GM18520 (cell line): ENCODE measurements at regions not wholly inside any gene's neighbourhood (a gene's known extent, or its start where the extent isn't known, plus 50 kb on each side); places are given as distances from the start of the nearest gene placed in this dataset.
"Not testable (repeated sequence)": the region's sequence is repeated elsewhere in the genome, so short reads cannot be mapped to it uniquely, and the experiment has no call there.

Experiments used
- ATAC-seq: cut with Tn5 transposase; IDR thresholded peaks from one replicate; pipeline ENCODE4 v1.9.1; 2021; ENCODE audit not compliant: unreplicated experiment

DNA sequence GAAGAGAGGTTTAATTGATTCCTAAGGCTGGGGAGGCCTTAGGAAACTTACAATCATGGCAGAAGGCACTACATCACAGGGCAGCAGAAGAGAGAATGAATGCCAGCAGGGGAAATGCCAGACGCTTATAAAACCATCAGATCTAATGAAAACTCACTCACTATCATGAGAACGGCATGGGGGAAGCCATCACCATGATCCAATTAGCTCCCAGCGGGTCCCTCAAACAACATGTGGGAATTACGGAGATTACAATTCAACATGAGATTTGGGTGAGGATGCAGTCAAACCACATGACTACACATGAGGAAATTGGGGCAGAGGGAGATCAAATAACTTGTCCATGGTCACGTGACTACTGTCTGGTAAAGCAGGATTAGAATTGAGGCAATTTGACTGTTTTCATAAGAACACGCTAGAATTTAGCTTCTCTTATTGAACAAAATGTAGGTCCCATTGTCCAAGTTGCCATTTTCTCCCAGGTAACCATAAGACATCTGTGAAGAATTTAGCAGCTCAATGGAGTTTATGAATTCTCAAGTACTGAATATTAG is 445.1 kb upstream of the CDH20 start:
- no peak for ATAC-seq

DNA sequence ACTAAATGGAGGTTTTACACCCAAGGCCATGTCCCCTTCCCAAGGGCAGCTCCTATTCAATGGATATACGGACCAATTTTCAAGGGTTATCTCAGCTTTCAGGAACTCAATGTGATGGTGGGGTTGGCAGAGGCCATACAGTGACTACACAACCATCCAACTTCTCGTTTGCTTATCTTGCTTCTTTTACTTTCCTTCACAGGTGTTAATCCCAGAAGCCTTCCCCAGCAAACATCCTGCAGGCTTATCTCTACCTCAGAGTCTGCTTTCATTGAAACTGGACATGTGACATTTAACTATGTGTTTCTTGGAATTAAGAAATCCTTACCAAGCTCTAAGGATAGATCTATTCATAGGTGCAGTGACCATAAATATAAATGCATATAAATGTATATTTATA is 443.8 kb upstream of the CDH20 start:
- ATAC-seq = no peak

DNA sequence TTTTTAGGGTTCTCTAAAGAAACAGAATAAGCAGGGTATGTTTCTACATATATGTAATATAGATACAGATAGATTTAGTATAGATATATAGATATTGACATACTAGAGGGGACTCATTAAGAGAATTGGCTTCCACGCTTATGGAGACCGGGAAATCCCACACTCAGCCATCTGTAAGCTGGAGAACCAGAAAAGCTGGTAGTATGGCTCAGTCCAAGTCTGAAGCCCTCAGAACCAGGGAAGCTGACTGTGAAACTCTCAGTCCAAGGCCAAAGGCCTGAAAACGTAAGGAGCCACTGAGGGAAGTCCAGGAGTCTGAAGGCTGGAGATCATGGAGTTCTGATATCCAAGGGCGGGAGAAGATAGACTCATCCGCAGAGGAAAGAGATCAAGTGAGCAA is 441.3 kb upstream of the CDH20 start:
- no peak for ATAC-seq

DNA sequence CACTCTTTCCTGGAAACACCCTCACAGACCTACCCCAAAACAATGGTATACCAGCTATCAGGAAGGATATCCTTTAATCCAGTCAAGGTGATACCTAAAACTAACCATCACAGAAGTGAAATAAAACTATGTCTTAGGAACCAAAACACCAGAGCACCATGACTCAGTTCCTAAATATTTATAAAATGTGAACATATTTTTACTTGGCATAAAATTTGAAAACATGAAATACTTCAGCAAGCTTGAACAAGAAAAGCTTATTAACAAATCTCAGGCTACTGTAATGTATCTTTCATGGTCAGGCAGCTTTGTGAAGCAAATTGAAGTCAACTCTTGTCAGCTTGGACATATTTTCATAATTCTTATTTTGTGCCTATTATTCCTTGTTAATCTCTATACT is 440.8 kb upstream of the CDH20 start:
- ATAC-seq = no peak

DNA sequence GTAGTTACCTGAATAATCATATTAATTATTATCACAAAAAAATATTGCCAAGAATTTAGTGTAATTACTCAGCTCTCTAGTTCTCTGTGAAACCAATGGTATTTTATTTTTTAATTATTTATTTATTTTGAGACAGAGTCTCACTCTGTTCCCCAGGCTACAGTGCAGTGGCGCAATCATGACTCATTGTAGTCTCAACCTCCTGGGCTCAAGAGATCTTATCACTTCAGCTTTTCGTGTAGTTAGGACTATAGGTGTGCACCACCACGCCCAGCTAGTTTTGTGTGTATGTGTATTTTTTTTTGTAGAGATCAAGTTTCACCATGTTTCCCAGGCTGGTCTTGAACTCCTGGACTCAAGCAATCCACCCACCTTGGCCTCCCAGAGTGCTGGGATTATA is 440.4 kb upstream of the CDH20 start:
- ATAC-seq = no peak

DNA sequence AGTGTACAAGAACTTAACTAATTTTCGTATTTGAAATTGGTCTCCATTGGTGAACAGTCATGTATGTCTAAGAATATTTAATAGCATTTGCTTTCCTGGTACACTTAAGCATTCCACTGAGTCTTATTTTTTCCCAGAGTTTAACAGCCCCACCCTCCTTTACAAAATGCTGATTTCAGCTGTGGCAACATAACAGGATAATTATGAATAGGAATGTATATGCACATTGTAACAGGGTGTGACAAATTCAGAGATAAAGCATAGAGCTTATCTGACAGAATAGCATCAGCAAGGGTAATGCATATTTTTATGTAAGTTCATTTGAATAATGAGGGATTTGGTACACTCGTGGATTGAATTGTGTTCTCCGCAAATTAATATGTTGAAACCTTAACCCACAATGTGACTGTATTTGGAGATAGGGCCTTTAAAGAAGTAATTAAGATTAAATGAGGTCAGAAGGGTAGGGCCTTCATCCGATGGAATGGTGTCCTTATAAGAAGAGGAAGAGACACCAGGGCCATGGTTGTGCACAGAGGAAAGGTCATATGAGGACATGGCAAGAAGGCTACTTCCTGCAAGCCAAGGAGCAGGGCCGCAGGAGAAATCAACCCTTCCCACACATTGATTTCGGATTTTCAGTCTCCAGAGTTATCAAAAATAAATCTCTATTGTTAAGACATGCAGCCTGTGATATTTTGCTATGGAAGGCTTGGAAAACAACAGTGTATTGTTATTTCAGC is 439.7 kb upstream of the CDH20 start:
- no peak for ATAC-seq

DNA sequence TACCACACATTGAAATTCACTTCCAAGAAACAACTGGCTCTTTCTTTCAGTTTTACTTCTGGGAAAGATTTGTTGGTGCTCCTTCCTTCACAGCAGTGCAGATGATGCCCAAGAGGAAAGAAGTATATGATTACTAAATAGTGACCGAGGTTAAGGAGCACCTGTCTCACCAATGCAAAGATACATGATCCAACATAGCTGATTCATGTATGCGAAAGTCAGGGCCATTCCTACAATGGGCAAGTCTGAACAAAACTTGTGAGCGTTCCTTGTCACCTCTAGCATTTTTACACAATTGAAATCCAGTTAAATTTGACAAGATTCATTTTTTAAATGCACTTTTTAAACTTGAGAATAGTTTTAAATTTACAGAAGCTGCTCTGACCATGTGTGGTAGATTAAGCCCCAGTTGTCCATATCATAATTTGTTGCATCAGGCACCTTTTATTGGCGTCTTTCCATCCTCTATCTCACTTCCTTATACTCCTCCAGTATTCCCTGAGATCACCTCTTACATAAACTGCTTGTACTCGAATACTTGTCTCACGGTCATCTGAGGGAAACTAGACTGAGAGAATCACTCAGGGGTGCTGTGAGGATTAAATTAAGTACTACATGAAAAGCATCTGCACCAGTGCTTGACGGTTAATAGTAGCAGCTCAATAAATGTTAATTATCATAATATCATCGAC is 438.8 kb upstream of the CDH20 start:
- ATAC-seq = no peak

DNA sequence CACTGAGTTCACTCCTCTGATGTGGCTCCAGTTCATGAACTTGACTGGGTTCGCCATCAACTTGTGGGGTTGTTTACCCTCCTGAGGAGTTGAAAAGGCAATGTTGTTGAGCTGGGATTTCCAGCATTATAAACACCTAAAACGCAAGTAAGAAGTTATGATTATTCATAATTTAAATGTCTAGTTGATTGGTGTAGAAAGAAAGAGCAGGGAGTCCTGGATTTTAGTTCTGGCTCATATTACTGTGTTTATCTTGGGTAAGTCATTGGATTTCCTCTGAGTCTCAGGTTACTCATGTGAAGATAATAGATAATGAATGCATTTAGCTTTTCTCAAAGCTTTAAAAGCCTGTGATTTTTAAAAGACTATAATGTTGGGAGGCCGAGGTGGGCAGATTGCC is 438.0 kb upstream of the CDH20 start:
- no peak for ATAC-seq

DNA sequence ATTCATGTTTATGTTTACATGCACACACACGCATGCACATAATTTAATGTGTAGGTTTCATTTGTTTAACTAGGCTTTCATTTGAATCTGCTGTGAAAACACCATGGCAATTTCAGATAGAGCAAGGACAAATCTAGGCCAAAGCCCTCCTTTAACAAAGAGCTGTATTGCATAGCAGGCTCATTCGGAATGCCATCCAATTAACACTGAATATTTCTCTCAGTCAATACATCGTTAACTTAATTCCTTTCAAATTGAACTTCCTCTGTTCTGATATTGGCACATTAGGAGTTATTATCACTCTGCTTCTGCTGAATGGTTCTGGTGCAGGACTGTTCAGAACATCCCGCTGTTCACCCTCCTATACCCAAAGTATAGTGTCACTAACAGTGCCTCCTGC is 435.1 kb upstream of the CDH20 start:
- no peak for ATAC-seq

DNA sequence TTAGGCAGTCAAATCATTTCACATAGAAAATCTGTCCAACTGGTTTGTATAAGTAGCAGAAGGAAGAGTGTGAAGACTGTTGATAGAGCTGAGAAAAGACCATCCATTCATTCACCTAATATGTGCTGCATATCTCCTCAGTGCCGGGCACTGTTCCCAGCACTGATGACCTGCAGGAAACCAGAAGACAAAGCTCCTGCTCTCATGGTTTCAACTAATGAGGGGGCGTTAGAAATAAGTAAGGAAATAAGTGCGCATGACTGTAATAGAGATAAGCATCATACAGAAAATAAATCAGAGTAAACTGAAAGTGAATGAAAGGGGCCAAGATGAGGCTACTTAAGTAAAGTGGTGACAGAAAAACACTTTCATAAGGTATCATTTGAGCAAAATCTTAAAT is 427.5 kb upstream of the CDH20 start:
- ATAC-seq = no peak

DNA sequence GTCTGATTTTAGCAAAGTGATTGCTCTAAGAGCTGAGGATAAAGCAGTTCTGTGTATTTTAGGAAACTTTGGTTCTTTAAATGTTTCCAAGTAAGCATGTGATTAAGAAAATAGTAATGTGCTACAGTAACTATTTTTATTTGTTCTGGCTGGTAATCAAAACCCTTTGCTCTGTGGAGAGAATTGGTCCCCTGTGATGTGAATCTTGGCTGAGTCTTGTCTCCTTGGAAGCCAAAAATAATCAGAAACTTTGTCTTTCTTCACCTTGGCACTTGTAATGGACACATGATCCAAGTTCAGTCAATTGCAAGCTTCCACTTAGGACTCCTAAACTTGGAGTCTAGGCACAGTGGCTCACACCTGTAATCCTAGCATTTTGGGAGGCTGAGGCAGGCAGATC is 422.7 kb upstream of the CDH20 start:
- ATAC-seq = no peak

DNA sequence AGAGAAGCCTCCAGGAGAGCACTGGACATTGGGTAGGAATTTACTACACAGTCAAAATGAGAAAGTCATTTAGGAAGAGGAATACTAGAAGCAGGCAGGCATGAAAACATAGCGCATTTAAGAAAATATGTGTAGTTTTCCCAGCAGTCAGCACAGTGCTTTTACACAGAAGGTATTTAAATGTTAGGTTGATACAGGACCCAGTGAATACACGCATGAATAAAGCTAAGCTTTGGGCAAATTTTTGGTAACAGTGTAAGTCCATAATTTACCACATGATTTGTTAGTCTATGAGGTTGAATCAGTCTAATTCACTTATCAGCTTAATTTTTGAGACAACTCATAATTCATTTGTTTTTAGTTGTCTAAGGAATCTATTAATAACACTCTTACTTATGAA is 421.7 kb upstream of the CDH20 start:
- ATAC-seq = no peak

DNA sequence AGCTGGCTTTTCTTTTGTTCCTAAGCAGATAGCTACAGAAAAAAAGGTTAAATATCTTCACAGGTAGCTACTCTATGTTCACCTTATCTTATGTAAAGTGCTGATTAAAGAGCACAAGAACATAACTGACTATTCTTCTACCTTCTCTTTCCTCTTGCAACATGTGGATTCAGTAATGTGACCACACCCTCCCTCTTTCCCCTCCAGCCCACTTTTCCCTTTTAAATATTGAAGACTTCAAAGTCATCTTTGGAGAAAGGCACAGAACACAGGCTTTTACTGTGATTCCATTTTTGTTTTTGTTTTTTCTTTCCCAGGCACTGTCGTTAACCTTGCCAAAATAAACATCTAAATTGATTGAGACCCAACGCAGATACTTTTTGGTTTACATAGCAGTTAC is 418.1 kb upstream of the CDH20 start:
- no peak for ATAC-seq

DNA sequence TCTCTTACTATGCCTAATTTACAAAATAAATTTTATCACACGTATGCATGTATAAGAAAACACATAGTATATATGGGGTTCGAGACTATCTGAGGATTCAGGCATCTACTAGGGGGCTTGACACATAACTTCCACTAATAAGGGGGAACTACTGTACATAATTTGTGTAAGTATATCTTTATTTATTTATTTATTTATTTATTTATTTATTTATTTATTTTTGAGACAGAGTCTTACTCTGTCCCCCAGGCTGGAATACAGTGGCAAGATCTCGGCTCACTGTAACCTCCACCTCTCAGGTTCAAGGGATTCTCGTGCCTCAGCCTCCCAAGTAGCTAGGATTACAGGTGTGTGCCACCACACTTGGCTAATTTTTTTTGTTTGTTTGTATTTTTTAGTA is 414.4 kb upstream of the CDH20 start:
- ATAC-seq = not testable (repeated sequence)

DNA sequence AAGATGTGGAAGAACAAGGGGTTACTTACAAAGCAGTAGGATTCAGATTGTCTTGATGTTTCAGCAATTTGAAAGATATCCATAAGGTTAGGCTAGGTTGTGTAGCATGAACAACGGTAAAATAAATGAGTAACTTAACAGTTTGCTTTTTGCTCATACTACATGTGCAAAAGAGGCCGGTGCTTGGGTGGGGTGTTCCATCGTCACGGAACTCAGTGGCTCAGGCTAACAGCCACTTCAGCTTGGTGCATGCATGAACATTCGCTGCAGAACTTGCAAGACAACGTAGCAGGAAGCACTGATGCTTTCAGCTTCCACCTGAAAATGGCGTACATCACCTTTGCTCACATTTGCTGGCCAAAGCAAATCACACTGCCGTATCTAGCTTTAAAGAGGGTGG is 407.3 kb upstream of the CDH20 start:
- ATAC-seq = no peak

DNA sequence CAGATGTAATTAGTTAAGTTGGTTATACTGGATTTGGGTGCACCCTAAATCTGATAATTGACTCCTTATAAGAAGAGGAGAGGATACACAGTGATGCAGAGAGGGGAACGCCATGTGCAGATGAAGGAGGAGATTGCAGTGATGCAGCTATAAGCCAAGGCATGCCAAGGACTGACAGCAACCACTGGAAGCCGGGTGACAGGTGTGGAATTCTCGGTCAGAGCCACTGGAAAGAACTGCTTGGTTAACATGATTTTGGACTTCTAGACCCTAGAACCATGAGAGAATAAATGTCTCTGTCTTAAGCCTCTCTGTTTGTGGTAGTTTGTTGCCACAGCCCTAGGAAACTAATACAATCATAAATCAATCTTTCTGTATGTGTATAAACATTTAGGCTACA is 403.3 kb upstream of the CDH20 start:
- no peak for ATAC-seq

DNA sequence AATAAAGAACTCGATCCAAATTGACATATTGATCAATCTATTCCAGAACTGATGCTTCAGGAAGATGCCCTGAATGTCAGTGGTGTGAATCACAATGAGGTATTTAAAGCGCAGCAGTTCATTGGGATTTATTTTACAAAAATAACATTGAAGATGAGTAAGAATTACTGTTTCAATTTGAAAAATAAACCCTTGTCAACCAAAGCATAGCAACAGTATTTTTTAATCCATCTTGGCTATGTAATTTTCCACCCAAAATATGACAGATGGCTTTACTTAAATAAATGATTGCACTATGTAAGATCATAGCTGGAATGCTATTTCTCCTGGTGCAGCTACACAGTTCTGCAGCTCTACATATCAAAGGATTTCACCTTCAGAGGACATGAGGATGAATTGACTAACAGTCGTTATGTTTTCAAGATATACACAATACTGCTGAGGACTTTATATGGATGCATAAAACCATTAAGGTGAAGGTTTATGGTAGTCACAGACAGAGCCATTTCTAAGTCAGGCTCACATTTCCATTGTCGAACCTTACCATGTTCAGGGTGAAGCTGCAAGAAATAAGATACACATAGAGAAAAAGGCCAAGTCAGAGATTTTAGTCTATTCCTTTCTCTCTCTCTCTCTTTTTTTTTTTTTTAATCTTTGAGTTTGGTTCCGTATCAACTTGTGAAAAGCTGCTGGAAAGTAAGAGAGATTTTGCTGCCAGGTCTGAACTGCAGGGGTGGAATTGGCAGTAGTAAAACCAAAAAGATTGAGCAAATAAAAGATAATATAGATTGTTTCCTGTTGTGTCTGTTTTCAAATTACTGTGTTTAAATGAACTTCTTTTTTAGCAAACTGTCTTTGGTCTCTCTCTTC is 398.0 kb upstream of the CDH20 start:
- ATAC-seq = no peak

DNA sequence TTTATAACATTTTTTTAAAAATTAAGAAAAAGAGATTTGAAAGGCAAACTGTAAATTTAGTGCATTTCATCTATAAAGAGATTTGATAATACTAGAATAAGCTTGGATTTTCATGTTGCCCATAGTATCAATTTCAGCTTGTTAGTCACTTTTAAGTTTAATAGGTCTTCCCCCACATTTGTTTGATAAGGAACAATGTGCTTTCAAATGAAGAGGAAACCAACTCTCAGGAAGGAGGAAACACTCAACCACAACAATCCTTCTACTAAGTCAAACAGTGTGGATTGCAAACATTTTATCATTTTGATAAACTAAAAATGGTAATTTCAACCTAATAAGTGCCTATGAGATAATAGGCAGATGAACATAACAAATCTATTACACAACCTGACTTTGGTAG is 397.1 kb upstream of the CDH20 start:
- ATAC-seq = no peak

DNA sequence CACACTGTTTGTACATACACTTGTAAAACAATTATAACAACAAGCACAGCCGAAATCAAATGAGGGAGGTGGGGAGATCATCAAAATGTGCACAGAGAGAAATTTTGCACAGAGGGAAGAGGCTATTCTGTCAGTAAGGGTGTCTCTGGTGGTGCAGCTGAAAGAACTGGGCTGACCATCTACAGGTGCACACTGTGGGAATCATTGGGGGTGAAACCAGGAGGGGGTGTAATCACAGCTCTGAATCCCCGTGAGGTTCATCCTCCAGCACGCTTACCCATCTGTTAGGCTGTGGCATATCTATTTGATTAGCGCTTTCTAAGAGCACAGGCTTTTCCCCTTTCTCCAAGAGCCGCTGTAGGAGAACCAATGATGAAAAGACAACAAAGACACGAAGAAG is 389.9 kb upstream of the CDH20 start:
- no peak for ATAC-seq

DNA sequence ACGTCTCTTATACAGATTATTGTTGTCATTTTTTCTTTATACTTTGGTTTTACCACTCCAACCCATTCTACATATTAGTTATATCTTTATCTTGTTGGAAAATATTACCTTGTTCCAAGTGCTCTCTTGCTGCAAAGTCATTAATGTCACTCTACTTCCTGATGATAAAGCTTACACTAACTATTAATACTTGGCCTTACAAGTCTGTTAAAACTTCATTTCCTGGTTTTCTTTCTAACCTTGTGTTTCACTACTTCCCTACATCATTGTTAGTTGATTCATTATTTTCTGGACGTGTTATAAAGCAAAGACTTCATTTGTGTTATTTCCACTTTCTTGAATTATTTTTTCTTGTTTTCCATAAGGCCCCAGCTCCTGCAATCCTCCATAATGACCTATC is 382.6 kb upstream of the CDH20 start:
- no peak for ATAC-seq

DNA sequence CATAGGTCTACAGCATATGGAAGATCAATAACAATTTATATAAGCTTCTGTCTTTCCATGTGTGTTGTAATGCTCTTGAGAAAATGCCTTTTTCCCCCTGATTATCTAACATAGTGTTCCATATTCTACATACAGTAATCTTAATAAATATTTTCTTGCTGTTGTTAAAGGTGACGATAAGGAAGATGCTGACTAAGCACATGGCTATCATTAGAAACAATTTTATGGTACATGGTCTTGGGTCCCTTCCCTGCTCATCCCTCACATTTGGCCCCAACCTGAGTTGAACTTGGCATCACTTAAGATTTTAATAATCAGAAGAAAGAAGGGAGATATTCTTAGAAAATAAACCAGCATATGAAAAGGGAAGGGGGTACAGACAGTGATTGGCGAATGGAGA is 382.1 kb upstream of the CDH20 start:
- no peak for ATAC-seq

DNA sequence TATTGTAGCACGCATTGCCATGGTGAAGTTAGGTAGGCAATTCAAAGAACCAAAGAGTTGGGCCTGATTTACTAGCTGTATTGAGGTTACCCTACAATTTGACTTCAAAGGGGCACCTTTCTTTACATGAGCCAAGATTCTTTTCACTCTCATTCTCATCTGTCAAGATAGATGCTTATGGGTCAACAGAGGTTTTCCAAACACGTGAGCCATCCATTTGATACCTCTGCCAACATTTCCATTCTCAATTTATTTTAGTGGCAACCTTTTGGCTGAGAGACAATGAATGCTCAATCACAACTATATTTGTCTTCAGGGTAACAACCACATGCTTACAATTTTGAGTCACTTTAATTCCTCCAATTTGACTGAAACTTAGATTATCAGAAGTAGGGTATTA is 370.6 kb upstream of the CDH20 start:
- no peak for ATAC-seq
